Right ventricle myocardium inferior (tissue), 1 donor: ENCODE measurements at regions not wholly inside any gene's neighbourhood (a gene's known extent, or its start where the extent isn't known, plus 50 kb on each side); places are given as distances from the start of the nearest gene placed in this dataset.

ENCODE experiments used
- ATAC-seq: fragments of 200-7000 bp; cut with Tn5 transposase; one replicate; pipeline ENCODE4 v1.9.1; 2020; ENCODE audit warnings: mild to moderate bottlenecking, moderate library complexity
- DNase-seq: peaks from one replicate; pipeline ENCODE4 v3.0.0; 2021; ENCODE audit errors: missing footprints
- intact Hi-C: fragments of 100-400 bp; cut with DNase I; formaldehyde crosslinking; loops from one replicate; pipeline ENCODE4 v1.11.0; 2022
- donor health status: DM: no; HTN: yes; CAD: no; lungs with severe emphysema.

GRCh38 chr15:29613951-29614382 is 208.3 kb downstream of the TJP1 start:
- intact Hi-C loops = no loop called here
- ATAC-seq = no peak

GRCh38 chr15:29612701-29613100 is 209.6 kb downstream of the TJP1 start:
- intact Hi-C loops = no loop called here
- no peak for ATAC-seq
- DNase-seq = no peak

More at GRCh38 chr15:29613951-29614382, 208.3 kb downstream of the TJP1 start:
- no peak for DNase-seq

- DNase-seq (no peak), ATAC-seq (no peak)
- intact Hi-C loops = no loop called here
Observed at GRCh38 chr15:29612096-29612495, 210.2 kb downstream of the TJP1 start.

- intact Hi-C loops = no loop called here
- ATAC-seq = no peak
- DNase-seq = no peak
Observed at GRCh38 chr15:29611057-29611456, 211.2 kb downstream of the TJP1 start.

- ATAC-seq (no peak), DNase-seq (no peak)
- intact Hi-C loops = no loop called here
Observed at GRCh38 chr15:29601811-29602210, 220.5 kb downstream of the TJP1 start.

- ATAC-seq (no peak), DNase-seq (no peak)
- intact Hi-C loops = no loop called here
Observed at GRCh38 chr15:29600262-29600661, 222.0 kb downstream of the TJP1 start.

- intact Hi-C loops = no loop called here
- no peak for ATAC-seq
- DNase-seq = no peak
Observed at GRCh38 chr15:29596266-29596665, 226.0 kb downstream of the TJP1 start.

- ATAC-seq = no peak
- DNase-seq = no peak
Observed at GRCh38 chr15:29593629-29594028, 228.6 kb downstream of the TJP1 start.

GRCh38 chr15:29593111-29593510 is 229.2 kb downstream of the TJP1 start:
- no peak for DNase-seq
- ATAC-seq = no peak
- intact Hi-C loops = no loop called here

More at GRCh38 chr15:29593629-29594028, 228.6 kb downstream of the TJP1 start:
- intact Hi-C loops = no loop called here

GRCh38 chr15:29590701-29591100 is 231.6 kb downstream of the TJP1 start:
- no peak for ATAC-seq
- intact Hi-C loops = no loop called here

GRCh38 chr15:29589975-29590374 is 232.3 kb downstream of the TJP1 start:
- no peak for ATAC-seq
- intact Hi-C loops = no loop called here
- no peak for DNase-seq

More at GRCh38 chr15:29590701-29591100, 231.6 kb downstream of the TJP1 start:
- no peak for DNase-seq

- intact Hi-C loops = no loop called here
- no peak for DNase-seq
- no peak for ATAC-seq
Observed at GRCh38 chr15:29589416-29589815, 232.9 kb downstream of the TJP1 start.

- DNase-seq (no peak), ATAC-seq (no peak)
- intact Hi-C loops = no loop called here
Observed at GRCh38 chr15:29573197-29573838, 248.9 kb downstream of the TJP1 start.

- no peak for DNase-seq
- intact Hi-C loops = no loop called here
- no peak for ATAC-seq
Observed at GRCh38 chr15:29571792-29572431, 250.4 kb downstream of the TJP1 start.

- ATAC-seq (no peak), DNase-seq (no peak)
- intact Hi-C loops = no loop called here
Observed at GRCh38 chr15:29570948-29571791, 251.1 kb downstream of the TJP1 start.

- ATAC-seq (no peak), DNase-seq (no peak)
- intact Hi-C loops = no loop called here
Observed at GRCh38 chr15:29570121-29570947, 251.9 kb downstream of the TJP1 start.

- ATAC-seq (no peak), DNase-seq (no peak)
- intact Hi-C loops = no loop called here
Observed at GRCh38 chr15:29569533-29570092, 252.7 kb downstream of the TJP1 start.

- intact Hi-C loops = no loop called here
- ATAC-seq (no peak), DNase-seq (no peak)
Observed at GRCh38 chr15:29568840-29569532, 253.3 kb downstream of the TJP1 start.
